Esophagus muscularis mucosa (tissue), 3 donors: ENCODE measurements at regions not wholly inside any gene's neighbourhood (a gene's known extent, or its start where the extent isn't known, plus 50 kb on each side); places are given as distances from the start of the nearest gene placed in this dataset.

Source experiments
- CTCF ChIP-seq, 3 experiments: fragments of 200-600 bp in 2 of 3; fragments of 450-650 bp in 1 of 3; sonication (generic) in 2 of 3; IDR thresholded peaks; one replicate each; pipeline ENCODE4 v1.5.1; 2017 to 2019; ENCODE audit warnings: antibody characterized with exemption in 3 of 3, mild to moderate bottlenecking in 2 of 3, moderate library complexity in 1 of 3
- POLR2A ChIP-seq: fragments of 450-650 bp; IDR thresholded peaks from one replicate; pipeline ENCODE4 v1.6.1; 2017; ENCODE audit warnings: antibody characterized with exemption, moderate library complexity, mild to moderate bottlenecking, low read depth
- POLR2AphosphoS5 ChIP-seq, 2 donors: sonication (generic); formaldehyde crosslinking; IDR thresholded peaks; one replicate each; pipeline ENCODE4 v1.6.1; 2017; ENCODE audit warnings: antibody characterized with exemption in 2 of 2

GRCh38 chr13:31949486-31949885, 82.1 kb upstream of the FRY start:
- TF ChIP-seq CTCF (IDR thresholded peaks at IDR 0.05) = no peak
- no peak for TF ChIP-seq POLR2AphosphoS5 (IDR thresholded peaks at IDR 0.05)
- TF ChIP-seq POLR2A = no peak
